HG02870 (cell line): ENCODE measurements at regions not wholly inside any gene's neighbourhood (a gene's known extent, or its start where the extent isn't known, plus 50 kb on each side); places are given as distances from the start of the nearest gene placed in this dataset.

Experiments used
- ATAC-seq: cut with Tn5 transposase; IDR thresholded peaks from one replicate; pipeline ENCODE4 v1.9.1; 2021; ENCODE audit warnings: mild to moderate bottlenecking, moderate library complexity; ENCODE audit not compliant: unreplicated experiment

DNA sequence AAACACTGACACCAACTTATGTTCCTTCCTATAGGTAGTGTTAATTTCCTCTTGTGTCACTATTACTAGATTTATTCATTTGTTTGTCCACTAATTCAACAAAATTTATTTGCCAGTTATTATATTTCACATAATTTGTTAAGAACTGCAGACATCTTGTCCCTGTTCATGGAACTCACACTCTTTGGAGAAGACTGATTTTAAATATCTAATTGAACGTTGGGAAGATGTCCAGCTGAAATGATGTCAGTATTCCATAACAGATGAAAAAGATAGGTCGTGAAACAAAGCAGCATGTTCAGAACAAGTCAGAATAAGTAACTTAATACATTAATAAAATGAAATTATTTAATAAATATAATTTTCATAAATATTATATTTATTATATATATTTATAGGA is 873.1 kb upstream of the PHF14 start:
- no peak for ATAC-seq

DNA sequence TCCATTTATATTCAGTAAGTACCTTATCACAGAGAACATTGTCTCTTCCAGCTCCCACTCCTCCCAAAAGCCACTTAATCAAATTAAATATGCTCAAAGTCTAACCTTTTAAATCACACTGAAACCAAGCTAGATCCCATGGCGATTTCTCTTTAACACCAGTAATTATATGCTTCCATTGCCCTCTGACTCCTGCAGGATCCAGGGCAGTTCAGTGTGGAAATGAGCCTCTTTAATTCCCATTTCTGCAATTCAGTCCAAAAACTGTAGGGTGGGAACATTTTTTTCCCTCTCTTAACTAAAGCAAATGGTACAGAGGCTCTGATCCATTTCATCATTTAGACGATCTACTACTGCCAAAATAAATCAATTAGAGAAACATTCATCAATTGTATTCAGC is 872.3 kb upstream of the PHF14 start:
- ATAC-seq: no peak

DNA sequence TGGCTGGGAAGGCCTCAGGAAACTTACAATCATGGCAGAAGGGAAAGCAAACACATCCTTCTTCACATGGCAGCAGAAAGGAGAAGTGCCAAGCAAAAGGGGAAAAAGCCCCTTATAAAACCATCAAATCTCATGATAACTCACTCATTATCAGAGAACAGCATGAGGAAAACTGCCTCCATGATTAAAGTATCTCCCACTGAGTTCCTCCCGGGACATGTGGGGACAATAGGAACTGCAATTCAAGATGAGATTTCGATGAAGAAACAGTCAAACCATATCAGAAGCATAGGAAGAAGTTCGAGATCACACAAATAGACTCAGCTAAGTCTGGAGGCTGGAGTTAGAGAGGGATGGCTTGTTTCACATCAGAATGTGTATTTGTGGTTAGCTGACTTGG is 869.4 kb upstream of the PHF14 start:
- no peak for ATAC-seq

DNA sequence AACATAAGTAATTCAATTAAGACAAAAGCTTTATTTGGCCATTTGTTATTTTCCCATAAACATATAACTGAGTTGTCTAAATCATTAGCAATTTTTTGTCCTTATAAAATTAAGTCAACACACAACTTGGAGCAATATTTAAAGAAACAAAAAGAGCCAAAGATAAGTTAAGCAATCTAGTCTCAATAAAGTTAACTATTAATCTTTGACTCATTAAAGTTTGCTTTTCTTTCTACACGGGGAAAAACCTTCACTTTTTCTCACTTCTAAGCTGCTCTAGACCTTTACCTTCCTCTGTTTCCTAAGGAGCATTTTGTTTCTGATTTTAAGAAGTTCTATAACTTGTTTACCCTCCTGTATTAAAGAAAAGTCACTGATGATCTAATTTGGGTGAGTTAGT is 867.1 kb upstream of the PHF14 start:
- ATAC-seq: no peak

DNA sequence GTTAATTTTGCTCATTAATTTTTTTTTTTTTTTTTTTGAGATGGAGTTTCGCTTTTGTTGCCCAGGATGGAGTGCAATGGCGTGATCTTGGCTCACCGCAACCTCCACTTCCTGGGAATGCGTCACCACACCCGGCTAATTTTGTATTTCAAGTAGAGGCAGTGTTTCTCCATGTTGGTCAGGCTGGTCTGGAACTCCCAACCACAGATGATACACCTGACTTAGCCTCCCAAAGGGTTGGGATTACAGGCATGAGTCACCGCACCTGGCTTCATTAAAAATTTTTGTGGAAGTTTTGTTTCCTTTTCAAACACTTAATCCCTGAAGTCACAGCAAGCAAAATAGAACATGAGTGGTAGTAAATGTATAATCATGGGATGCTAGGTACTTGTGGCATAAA is 857.2 kb upstream of the PHF14 start:
- no peak for ATAC-seq

DNA sequence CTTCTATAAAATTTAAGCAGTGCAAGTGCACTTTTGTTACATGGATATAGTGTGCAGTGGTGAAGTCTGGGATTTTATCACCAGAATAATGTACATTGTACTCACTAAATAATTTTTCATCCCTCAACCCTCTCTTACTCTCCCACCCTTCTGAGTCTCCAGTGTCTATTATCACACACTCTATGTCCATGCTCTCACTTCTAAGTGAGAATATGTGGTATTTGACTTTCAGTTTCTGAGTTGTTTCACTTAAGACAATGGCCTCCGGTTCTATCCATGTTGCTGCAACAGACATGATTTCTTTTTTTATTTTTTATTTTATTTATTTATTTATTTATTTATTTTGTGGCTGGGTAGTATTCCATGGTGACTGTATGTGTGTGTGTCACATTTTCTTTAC is 855.9 kb upstream of the PHF14 start:
- no peak for ATAC-seq

DNA sequence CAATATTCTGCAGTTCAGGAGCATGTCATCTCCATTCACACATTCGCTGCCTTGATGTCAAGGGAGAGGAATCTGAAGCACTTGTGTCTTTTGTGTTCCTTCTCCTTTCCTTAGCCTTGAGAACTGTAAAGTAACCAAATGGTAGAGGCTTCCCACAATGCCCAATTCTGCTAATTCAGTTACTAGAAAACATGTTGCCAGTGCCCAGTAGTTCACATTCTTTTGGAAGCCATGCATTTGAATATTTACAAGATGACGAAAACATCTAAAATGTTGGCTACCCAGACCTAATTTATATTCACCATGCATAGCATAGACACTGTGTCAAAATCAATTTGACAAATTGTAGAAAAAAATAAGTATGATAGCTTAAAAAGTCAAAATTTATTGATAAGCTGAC is 852.7 kb upstream of the PHF14 start:
- ATAC-seq: no peak

DNA sequence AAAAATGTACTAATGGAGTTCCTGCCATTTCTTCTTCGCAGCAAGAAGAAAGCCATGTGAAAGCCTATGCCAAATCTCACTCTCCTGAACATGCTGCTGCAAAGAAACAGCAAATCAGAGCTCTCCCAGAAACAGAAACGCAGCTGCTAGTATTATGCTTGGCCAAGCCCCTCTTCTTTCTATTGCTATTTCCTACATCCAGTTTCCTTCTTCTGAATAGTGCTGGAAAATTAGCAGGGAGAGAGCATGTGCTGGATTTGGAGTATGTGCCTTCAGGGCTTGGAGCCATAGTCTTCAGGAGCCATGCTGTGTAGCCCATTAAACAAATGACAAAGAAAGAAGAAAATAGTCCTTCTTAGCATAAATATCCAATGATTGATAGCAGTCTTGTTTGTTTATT is 852.0 kb upstream of the PHF14 start:
- no peak for ATAC-seq

DNA sequence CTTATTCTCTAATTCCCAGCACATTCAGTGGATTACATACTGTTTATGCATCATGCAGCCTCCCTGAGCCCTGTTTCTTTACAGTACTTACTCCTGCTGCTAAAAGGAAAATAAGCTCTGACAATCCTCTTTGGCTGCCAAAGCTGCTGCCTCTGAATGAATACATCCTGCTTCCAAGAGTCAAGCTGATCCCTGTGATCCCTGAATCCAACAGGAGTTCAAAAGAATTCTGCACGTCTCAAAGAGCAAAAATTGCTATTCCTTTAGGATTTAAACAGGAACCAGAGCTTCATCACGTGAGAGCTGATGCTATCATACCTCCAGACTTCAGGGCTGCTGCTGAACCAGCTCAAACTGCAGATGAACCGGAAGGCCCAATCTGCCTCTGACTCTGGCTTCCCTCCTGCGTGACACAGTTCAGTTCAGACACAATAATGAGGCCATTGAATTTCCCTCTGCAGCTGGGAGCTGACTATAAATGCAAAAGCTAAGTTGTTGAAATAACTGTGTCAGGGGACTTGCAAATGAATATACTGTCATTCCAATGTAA is 851.0 kb upstream of the PHF14 start:
- no peak for ATAC-seq

DNA sequence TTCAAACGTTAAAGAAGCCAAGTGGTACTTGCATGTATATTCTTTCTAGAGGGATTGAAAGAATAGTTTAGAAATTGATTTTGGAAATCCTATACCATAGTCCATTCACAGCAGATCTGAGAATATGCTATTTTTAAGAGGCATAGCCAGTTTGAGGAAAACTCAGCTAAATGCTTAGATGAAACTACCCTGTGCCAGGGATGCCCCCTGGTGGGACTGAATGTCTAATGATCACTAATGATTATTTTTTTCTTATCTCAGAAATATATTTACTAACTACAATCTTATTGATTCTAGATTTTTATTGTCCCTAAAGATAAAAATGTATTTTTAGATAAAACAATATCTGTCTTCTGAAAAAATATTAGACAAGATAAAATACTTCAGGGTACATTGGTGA is 844.9 kb upstream of the PHF14 start:
- ATAC-seq: no peak

DNA sequence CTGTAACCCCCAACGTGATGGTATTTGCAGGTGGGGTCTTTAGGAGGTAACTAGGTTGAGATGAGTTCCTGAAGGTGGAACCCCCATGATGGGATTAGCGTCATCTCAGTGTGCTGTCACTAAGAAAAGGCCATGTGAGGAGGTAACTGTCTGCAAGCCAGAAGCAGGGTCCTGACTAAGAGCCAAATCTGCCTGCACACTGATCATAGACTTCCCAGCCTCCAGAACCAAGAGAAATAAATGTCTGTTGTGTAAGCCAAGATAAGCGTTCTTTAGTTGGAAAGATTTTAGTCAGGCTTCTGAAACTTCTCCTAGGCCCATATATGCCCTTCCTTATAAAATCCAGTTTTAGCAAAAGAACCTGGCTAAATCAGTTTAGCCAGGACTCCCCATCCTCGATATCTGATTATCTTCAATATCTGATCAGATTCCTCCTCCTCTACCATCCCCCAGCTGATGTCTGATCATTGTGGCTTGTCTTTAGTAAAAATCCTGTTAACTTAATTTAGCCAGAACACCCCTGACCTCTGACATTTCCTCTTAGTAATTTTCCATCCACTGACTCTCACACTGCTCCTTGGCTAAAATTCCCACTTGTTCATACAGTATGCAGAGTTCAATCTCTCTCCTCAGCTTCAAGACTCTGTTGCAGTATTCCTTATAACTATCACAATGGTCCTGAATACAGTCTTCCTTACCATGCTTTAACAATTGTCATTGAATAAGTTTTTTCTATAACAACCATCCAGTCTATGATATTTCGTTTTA is 835.4 kb upstream of the PHF14 start:
- ATAC-seq: no peak

DNA sequence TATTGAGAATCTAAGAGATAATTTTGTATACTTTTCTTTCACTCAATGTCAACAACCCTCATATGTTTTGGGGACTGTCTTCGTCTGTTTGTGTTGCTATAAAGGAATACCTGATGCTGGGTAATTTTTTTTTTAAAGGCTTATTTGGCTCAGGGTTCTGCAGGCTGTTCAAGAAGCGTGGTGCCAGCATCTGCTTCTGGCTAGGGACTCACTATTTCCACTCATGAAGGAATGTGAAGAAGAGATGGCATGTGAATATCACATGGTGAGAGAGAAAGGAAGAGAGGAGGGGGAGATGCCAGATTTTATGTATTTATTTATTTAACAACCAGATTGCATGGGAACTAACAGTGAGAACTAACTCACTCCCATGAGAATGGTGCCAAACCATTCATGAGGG is 827.4 kb upstream of the PHF14 start:
- no peak for ATAC-seq

DNA sequence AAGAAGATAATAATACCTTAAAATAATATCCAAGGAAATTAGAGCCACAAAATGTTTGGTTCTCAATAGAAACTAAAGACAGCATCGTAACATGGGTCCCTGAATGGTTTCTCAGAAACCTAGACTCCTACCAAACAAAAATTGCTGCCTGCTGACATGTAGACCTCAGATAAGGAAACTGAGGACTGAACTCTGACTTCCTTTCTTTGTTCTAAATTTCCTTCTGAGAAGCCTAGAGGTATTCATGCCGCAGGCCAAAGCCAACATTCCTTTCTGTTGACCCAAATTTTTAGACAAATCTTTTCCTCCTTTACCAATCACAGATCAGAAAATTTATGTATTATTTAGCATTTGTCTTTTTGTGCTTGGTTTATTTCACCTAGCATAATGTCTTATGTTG is 816.7 kb upstream of the PHF14 start:
- no peak for ATAC-seq

DNA sequence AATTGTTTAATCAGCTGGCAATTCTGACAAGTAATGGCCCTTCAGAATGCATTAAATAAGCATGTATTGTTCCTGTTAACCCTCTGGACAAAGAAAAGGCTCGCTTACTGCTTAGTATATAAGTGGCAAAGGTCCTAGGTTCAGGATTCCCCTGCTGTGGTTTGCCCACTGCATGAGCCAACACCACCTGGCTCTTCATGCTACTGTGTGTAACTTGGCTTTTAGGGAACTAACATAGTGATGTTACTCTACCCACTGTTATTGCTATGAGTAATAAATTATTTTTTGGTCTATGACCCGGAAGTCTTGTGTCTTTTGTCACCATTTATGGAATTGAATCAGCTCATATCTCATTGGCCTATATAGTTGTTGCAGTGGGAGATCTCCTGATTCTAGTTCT is 791.7 kb upstream of the PHF14 start:
- ATAC-seq: no peak

DNA sequence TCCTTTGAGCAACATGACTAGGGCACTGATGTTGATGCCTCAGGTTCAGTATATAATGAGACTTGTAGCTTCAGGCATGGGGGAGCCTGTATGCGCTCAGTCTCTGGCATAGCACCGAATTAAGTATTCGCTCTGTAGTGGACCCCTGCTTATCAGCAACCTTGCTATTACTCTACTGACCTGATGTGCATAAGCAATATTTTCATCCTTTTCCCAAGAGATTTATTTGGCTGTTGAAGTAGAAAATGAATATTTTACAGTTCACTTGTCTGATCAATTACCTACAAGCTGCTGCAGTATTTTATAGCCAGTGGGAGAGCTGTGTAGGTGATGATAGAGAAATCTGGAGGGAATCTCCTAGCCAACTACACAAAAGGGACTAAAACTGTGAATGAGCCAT is 781.6 kb upstream of the PHF14 start:
- no peak for ATAC-seq

DNA sequence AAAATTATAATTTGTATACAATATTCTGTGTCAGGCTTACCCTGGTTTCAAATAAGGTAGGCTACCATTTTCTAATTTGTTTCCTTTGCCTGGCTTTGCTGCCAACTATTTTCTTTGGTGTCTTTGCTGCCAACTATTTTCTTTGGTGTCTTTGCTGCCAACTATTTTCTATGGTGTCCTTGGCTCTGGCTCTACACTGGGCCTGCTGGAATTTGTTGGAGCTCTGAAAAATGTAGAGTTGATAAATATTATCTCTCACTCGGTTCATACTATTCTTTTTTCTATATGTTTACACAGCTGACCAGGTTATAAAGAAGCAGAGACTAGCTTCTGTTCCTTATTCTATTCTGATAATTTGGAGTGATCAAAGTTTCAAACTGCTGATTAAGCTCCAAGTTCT is 768.0 kb upstream of the PHF14 start:
- no peak for ATAC-seq

DNA sequence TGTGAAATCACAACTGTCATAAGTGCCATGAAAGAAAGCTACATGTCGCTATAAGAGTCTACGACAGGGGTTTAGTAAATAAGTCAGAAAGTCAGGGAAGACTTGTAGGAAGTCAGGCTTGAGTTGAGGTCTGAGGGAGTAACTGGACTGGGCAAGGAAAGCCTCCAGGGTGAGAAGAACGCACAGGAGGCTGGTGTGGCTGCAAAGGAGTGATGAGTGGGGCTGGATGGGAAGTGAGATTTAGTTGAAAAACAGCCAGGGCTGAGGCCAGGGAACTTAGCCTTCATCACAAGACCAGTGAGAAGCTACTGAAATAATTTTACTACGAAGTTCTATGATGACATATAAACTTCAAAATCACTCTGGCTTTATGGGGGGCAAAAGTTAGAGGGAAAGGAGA is 763.7 kb upstream of the PHF14 start:
- no peak for ATAC-seq

DNA sequence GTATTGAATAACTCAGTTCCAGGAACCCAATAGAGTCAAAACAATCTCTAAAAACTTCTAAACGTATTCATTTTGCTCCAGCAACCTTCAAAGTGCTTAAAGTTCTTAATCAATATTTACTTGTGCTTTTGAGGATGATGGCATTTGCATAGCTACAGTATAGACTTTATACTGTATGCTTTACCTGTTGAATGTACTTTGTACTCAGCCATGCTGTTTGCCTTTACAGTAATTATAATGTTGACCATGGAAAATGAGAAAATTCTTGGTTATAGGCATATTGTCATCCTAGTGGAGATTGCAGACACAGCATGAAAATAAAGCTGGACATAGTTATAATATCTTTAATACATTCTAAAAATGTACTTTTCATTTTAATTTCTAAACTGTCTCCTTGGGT is 762.7 kb upstream of the PHF14 start:
- ATAC-seq: no peak

DNA sequence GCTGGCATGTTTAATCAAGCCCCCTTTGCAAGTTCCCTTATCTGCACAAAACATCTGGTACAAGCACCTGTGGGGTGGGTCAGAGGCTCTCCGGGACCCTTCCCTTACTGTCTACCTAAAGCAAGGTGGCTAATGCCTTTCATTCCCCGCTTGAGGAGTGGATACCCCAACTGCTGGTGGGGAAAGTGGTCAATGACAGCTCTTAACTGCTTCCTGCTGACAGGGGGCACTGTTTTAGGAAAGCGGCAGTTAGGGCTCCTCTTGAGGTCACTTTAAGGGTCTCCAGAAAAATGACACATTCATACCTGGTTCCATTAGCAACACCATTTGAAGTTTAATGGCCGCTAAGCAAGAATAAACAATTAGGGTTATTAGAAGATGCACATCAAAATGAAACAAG is 761.8 kb upstream of the PHF14 start:
- ATAC-seq: no peak

DNA sequence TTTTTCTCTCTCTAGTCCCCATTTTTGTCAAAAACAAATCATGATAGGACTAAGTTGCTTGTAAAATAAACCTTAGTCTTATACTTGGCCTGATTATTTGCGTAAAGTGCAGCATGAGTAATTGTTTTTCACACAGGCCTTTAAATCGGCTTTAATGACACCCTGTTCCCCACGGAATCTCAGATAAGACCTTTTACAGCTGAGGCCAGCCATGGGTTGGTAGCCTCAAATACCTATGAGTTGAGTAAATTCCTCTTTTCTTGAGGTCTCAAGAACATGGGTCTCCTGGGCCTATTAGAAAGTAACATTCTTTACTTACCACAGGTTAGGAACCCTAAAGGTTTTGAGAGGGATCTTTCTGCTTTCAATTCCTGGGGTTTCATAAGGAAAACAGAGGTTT is 761.0 kb upstream of the PHF14 start:
- ATAC-seq: no peak

DNA sequence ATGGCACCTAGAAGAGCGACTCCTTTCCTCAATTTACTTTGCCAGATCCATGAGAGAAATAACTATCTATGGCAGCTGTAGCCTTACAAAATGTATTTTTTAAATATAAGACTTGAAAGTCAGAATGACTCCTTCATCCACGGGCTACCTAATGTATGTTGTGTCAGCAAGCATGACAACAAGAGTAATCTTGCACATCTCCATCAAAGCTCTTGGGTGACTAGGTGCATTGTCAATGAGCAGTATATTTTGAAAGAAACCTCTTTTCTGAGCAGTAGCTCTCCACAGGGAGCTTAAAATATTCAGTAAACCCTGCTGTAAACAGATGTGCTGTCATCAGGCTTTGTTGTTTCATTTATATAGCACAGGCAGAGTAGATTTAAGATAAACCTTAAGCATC is 757.2 kb upstream of the PHF14 start:
- no peak for ATAC-seq

DNA sequence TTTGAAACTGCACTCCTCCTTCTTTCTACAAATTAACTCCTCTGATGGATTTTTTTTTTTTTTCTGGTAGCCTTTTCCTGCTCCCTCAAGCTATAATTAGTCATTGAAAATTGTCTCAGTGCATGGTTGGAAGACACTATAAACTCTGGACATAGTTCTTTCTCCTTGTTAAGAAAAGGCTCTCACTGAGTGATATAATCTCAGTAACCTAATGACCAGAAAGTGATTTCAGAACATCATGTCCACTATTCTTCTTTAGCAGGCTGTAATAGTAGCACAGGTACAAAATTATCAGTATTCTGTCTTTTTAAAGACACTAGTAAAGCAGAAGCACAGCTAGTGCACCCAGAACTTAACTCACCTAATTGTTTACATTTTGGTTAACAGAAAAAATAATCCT is 752.6 kb upstream of the PHF14 start:
- no peak for ATAC-seq

DNA sequence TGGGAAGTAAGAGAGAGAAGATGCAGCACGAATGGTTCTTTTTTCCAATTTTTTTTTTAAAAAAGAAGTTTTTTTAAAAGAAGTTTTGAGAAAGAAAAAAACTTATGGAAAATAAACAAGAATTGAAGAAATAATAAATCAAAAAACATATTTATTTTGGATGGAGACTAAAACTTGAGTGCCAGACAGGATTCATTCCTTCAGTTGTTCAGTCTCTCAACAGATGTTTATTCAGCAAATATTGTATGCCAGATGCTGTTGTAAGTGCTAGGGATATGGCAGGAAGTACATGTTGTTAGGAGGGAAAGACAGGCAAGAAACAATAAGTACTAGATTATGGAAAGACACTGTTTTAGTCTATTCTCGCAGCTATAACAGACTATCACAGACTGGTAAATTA is 750.7 kb upstream of the PHF14 start:
- no peak for ATAC-seq
